Liver (tissue), 8 donors: ENCODE measurements at regions not wholly inside any gene's neighbourhood (a gene's known extent, or its start where the extent isn't known, plus 50 kb on each side); places are given as distances from the start of the nearest gene placed in this dataset.

Experiments
- DNase-seq: peaks from one replicate; pipeline ENCODE4 v3.0.0-alpha.2; 2017; ENCODE audit warnings: low spot score
- H3K27ac ChIP-seq, 2 donors: one replicate each; pipeline ENCODE4 v1.7.0; 2013; ENCODE audit warnings: inconsistent platforms in 2 of 2, low read length in 2 of 2, control low read depth in 1 of 2, low read depth in 1 of 2, mild to moderate bottlenecking in 1 of 2
- H3K27me3 ChIP-seq, 4 donors: one replicate each; pipeline versions ENCODE4 v1.6.1 to v1.7.0; 2013; ENCODE audit warnings: low read length in 3 of 4, inconsistent platforms in 1 of 4, mild to moderate bottlenecking in 1 of 4, moderate library complexity in 1 of 4; ENCODE audit not compliant: control insufficient read depth in 4 of 4, insufficient read depth in 4 of 4
- H3K36me3 ChIP-seq, 4 donors: one replicate each; pipeline versions ENCODE4 v1.6.1 to v1.7.0; 2013; ENCODE audit warnings: low read length in 3 of 4, mild to moderate bottlenecking in 3 of 4, low read depth in 1 of 4, moderate library complexity in 1 of 4; ENCODE audit not compliant: control insufficient read depth in 4 of 4, insufficient read depth in 3 of 4
- H3K4me1 ChIP-seq, 4 donors: one replicate each; pipeline versions ENCODE4 v1.6.1 to v1.7.0; 2013; ENCODE audit warnings: low read length in 3 of 4, mild to moderate bottlenecking in 3 of 4, moderate library complexity in 1 of 4; ENCODE audit not compliant: control insufficient read depth in 4 of 4, insufficient read depth in 4 of 4
- H3K4me3 ChIP-seq, 3 donors: one replicate each; pipeline versions ENCODE4 v1.6.1 to v1.7.0; 2013; ENCODE audit warnings: low read length in 3 of 3, control low read depth in 1 of 3, low read depth in 1 of 3, mild to moderate bottlenecking in 1 of 3
- H3K9ac ChIP-seq, 2 donors: one replicate each; pipeline ENCODE4 v1.7.0; 2013; ENCODE audit warnings: low read length in 2 of 2, mild to moderate bottlenecking in 2 of 2, moderate library complexity in 2 of 2, control low read depth in 1 of 2, low read depth in 1 of 2
- H3K9me3 ChIP-seq, 4 donors: one replicate each; pipeline versions ENCODE4 v1.6.1 to v1.7.0; 2013; ENCODE audit warnings: low read length in 3 of 4; ENCODE audit not compliant: control insufficient read depth in 4 of 4
- EGR1 ChIP-seq, 2 donors: IDR thresholded peaks; 2 replicates each; pipeline ENCODE4 v1.6.1; 2016 to 2018; ENCODE audit warnings: antibody characterized with exemption in 2 of 2, low read depth in 2 of 2
- GABPA ChIP-seq, 2 donors: IDR thresholded peaks in 1 of 2; conservative IDR thresholded peaks in 1 of 2; 2 replicates each; pipeline ENCODE4 v1.6.1; 2016; ENCODE audit warnings: antibody characterized with exemption in 2 of 2, mild to moderate bottlenecking in 1 of 2, moderate library complexity in 1 of 2
- RAD21 ChIP-seq, 2 donors: IDR thresholded peaks; 2 replicates each; pipeline ENCODE4 v1.6.1; 2016; ENCODE audit warnings: antibody characterized with exemption in 2 of 2, mild to moderate bottlenecking in 2 of 2
- RXRA ChIP-seq, 2 donors: IDR thresholded peaks; 2 replicates each; pipeline ENCODE4 v1.6.1; 2017 to 2018; ENCODE audit warnings: antibody characterized with exemption in 2 of 2, mild to moderate bottlenecking in 1 of 2
- YY1 ChIP-seq: IDR thresholded peaks from 2 replicates; pipeline ENCODE4 v1.6.1; 2016; ENCODE audit warnings: antibody characterized with exemption, mild to moderate bottlenecking
- WGBS: extraction: QIAGEN DNeasy Blood & Tissue Kit; methylation state at CpG from one replicate; pipeline ENCODE4 v1.1.7; 2013; 5-methylcytosine and 5-hydroxymethylcytosine counted together
- TF ChIP-seq, protein P1 (sequence below): IDR thresholded peaks from 2 replicates; pipeline ENCODE4 v1.6.1; 2016; ENCODE audit warnings: antibody characterized with exemption
- TF ChIP-seq, protein P2 (sequence below): IDR thresholded peaks from 2 replicates; pipeline ENCODE4 v1.6.1; 2016; ENCODE audit warnings: antibody characterized with exemption, mild to moderate bottlenecking
- TF ChIP-seq, protein P3 (sequence below): fragments of 150-350 bp; IDR thresholded peaks from 2 replicates; pipeline ENCODE4 v1.5.1; 2017; ENCODE audit warnings: improper control_type of control experiment, low read depth, low read length; ENCODE audit not compliant: missing input control
- donor health status: healthy.
- donor health status: healthy.
- donor health status: healthy.
- donor health status: healthy.
- donor health status: healthy.

DNA sequence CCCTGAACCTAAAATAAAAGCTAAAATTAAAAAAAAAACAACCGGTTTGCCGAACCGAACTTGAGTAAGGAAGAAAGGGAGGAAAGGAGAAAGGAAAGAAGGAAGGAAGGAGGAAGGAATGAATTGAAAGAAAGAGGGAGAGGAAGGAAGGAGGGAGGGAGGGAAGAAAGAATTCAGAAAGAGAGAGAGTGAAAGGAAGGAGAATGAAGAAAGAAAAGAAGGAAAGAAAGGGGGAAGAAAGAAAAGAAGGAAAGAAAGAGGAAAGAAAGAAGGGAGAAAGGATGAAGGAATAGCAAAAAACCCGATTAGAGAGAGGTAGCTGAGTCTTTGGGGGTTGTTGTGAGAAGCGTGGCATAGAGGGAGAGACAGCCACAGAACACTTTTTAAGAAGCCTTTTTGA, 121.4 kb downstream of the FGF18 start (continued):
- TF ChIP-seq, protein P1, sequence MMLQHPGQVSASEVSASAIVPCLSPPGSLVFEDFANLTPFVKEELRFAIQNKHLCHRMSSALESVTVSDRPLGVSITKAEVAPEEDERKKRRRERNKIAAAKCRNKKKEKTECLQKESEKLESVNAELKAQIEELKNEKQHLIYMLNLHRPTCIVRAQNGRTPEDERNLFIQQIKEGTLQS, result no peak
- TF ChIP-seq YY1 (no peak), GABPA (IDR thresholded peaks at IDR 0.05 in 1 of 2, conservative IDR thresholded peaks at IDR 0.05 in 1 of 2) (no peak), EGR1 (IDR thresholded peaks at IDR 0.05; ENCODE audit: low read depth in 2 of 2) (no peak), RAD21 (IDR thresholded peaks at IDR 0.05) (no peak)

DNA sequence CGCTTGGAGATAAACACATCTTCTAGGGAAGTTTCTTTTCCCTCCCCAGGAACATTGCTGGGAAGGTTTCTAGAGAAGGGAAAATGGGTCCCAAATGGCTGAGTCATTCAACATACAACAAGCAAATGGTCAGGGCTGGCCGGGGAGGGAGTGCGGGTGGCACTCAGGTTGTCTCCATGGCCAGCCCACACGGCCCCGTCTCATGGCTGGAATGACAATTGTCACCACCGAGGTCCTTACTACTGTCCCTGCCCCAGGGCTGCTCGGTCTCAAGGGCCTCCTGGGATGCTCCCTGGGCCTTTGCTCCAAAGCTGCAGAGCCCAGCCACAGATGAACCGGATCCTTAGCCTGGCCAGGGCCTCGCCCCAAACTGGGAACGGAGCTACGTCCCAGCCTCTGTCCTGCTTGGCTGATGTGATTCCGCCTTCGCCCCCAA, 121.9 kb downstream of the FGF18 start:
- H3K4me3 ChIP-seq, result no peak overlapping the region
- H3K27me3 ChIP-seq, result peaks cover 0 to 9% (median 0%) of the 10 kb centered on the region in 4 donors
- no peak overlapping the region for H3K9ac ChIP-seq
- no peaks in the 10 kb centered on the region for H3K36me3 ChIP-seq
- DNase-seq, result no peak
- no peaks in the 10 kb centered on the region for H3K9me3 ChIP-seq
- WGBS, result 92% methylated on average over 13 of the region's 13 CpGs
- TF ChIP-seq, protein P2, sequence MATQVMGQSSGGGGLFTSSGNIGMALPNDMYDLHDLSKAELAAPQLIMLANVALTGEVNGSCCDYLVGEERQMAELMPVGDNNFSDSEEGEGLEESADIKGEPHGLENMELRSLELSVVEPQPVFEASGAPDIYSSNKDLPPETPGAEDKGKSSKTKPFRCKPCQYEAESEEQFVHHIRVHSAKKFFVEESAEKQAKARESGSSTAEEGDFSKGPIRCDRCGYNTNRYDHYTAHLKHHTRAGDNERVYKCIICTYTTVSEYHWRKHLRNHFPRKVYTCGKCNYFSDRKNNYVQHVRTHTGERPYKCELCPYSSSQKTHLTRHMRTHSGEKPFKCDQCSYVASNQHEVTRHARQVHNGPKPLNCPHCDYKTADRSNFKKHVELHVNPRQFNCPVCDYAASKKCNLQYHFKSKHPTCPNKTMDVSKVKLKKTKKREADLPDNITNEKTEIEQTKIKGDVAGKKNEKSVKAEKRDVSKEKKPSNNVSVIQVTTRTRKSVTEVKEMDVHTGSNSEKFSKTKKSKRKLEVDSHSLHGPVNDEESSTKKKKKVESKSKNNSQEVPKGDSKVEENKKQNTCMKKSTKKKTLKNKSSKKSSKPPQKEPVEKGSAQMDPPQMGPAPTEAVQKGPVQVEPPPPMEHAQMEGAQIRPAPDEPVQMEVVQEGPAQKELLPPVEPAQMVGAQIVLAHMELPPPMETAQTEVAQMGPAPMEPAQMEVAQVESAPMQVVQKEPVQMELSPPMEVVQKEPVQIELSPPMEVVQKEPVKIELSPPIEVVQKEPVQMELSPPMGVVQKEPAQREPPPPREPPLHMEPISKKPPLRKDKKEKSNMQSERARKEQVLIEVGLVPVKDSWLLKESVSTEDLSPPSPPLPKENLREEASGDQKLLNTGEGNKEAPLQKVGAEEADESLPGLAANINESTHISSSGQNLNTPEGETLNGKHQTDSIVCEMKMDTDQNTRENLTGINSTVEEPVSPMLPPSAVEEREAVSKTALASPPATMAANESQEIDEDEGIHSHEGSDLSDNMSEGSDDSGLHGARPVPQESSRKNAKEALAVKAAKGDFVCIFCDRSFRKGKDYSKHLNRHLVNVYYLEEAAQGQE, result no peak
- no peak for TF ChIP-seq EGR1 (IDR thresholded peaks at IDR 0.05; ENCODE audit: low read depth in 2 of 2)
- TF ChIP-seq GABPA (IDR thresholded peaks at IDR 0.05 in 1 of 2, conservative IDR thresholded peaks at IDR 0.05 in 1 of 2), result no peak
- H3K4me1 ChIP-seq, result no peaks in the 10 kb centered on the region
- no peak overlapping the region for H3K27ac ChIP-seq

DNA sequence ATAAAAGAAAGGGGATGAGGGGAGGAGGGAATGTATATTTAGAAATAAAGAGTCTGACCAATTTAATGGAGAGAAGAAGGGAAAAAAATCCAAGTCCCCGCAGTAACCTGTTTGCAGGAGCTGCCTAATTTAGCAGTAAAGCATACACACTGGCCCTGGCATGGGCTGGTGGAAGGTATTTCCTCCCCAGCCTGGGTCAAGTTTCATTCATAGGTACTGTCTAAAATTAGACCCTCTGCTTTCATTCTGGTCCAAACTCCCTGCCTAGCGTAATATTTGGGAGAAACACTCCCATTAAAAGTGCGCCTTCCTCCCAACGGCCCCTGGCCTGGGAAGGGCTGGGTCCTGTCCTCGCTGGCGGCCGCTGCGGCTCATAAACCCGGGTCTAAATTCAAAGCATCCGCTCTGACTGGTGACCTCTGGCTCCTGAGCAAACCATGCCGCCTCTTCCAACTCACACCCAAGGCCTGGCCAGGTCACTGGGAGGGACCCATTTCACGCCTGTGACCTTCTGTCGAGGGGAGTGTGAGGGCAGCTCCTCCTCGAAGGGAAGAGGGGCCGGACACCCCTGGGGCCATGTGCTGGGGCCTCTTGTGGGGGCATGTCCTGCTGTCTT, 123.2 kb downstream of the FGF18 start:
- H3K9ac ChIP-seq, result no peak overlapping the region
- 62% methylated on average over 15 of the region's 15 CpGs for WGBS

More for the DNA sequence above, 123.2 kb downstream of the FGF18 start:
- Histone ChIP-seq H3K36me3 (no peaks in the 10 kb centered on the region), H3K27me3 (peaks cover 0 to 9% (median 0%) of the 10 kb centered on the region in 4 donors), H3K4me3 (no peak overlapping the region), H3K27ac (no peak overlapping the region), H3K9me3 (no peaks in the 10 kb centered on the region), H3K4me1 (no peaks in the 10 kb centered on the region)
- no peak for TF ChIP-seq RXRA (IDR thresholded peaks at IDR 0.05)
- TF ChIP-seq, protein P3, sequence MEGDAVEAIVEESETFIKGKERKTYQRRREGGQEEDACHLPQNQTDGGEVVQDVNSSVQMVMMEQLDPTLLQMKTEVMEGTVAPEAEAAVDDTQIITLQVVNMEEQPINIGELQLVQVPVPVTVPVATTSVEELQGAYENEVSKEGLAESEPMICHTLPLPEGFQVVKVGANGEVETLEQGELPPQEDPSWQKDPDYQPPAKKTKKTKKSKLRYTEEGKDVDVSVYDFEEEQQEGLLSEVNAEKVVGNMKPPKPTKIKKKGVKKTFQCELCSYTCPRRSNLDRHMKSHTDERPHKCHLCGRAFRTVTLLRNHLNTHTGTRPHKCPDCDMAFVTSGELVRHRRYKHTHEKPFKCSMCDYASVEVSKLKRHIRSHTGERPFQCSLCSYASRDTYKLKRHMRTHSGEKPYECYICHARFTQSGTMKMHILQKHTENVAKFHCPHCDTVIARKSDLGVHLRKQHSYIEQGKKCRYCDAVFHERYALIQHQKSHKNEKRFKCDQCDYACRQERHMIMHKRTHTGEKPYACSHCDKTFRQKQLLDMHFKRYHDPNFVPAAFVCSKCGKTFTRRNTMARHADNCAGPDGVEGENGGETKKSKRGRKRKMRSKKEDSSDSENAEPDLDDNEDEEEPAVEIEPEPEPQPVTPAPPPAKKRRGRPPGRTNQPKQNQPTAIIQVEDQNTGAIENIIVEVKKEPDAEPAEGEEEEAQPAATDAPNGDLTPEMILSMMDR, result no peak
- no peak for DNase-seq
